MM.1S (cell line): ENCODE measurements at regions not wholly inside any gene's neighbourhood (a gene's known extent, or its start where the extent isn't known, plus 50 kb on each side); places are given as distances from the start of the nearest gene placed in this dataset.

ENCODE experiments used
- CTCF ChIP-seq: fragments of 300-600 bp; sonication (generic); IDR thresholded peaks from 2 replicates; pipeline ENCODE4 v1.5.1; 2016; ENCODE audit warnings: antibody characterized with exemption, low read length, mixed read lengths
- EZH2 ChIP-seq: fragments of 300-600 bp; sonication (generic); optimal IDR thresholded peaks from 2 replicates; pipeline ENCODE3; 2017; ENCODE audit warnings: low read depth, mild to moderate bottlenecking, antibody characterized with exemption, low read length, mixed read lengths

- no peak for TF ChIP-seq CTCF
- TF ChIP-seq EZH2, result no peak
Observed at GRCh38 chr7:4338556-4338955, 343.5 kb upstream of the FOXK1 start.
